ENCODE measurements at regions not wholly inside any gene's neighbourhood (a gene's known extent, or its start where the extent isn't known, plus 50 kb on each side); places are given as distances from the start of the nearest gene placed in this dataset.

GRCh38 chr6:137999815-138000214, 107.4 kb downstream of the PERP start:
- TF ChIP-seq SPI1 (IDR thresholded peaks at IDR 0.05; ENCODE audit: borderline replicate concordance, low read depth) (no peak), GABPA (IDR thresholded peaks at IDR 0.05; ENCODE audit: low read depth) (no peak), REST (IDR thresholded peaks at IDR 0.05; ENCODE audit: insufficient replicate concordance, low read depth) (no peak), POLR2AphosphoS5 (IDR thresholded peaks at IDR 0.05; ENCODE audit: low read depth) (no peak), CTCF (IDR thresholded peaks at IDR 0.05; ENCODE audit: insufficient read depth, low read length) (no peak)

GRCh38 chr6:138000941-138001340, 106.3 kb downstream of the PERP start:
- H3K27me3 ChIP-seq (ENCODE audit: insufficient read depth, poor library complexity, severe bottlenecking) = no peaks in the 10 kb centered on the region
- H3K4me3 ChIP-seq (replicated peaks; ENCODE audit: insufficient read depth, low read length) = no peak overlapping the region
- TF ChIP-seq REST (IDR thresholded peaks at IDR 0.05; ENCODE audit: insufficient replicate concordance, low read depth) = no peak
- TF ChIP-seq SPI1 (IDR thresholded peaks at IDR 0.05; ENCODE audit: borderline replicate concordance, low read depth) = peak; percentile 82
- no peak for TF ChIP-seq CTCF (IDR thresholded peaks at IDR 0.05; ENCODE audit: insufficient read depth, low read length)
- no peak for DNase-seq (ENCODE audit: low read depth in 1 of 2, low spot score in 1 of 2)
- H3K27ac ChIP-seq (replicated peaks) = no peak overlapping the region

More at GRCh38 chr6:137999815-138000214, 107.4 kb downstream of the PERP start:
- no peak overlapping the region for H3K27ac ChIP-seq (replicated peaks)
- no peaks in the 10 kb centered on the region for H3K27me3 ChIP-seq (ENCODE audit: insufficient read depth, poor library complexity, severe bottlenecking)
- DNase-seq (ENCODE audit: low read depth in 1 of 2, low spot score in 1 of 2) = no peak
- no peak overlapping the region for H3K4me3 ChIP-seq (replicated peaks; ENCODE audit: insufficient read depth, low read length)

GRCh38 chr6:138001750-138002349, 105.4 kb downstream of the PERP start:
- Histone ChIP-seq H3K27me3 (ENCODE audit: insufficient read depth, poor library complexity, severe bottlenecking) (no peaks in the 10 kb centered on the region), H3K4me3 (replicated peaks; ENCODE audit: insufficient read depth, low read length) (no peak overlapping the region), H3K27ac (replicated peaks) (no peak overlapping the region)
- TF ChIP-seq SPI1 (IDR thresholded peaks at IDR 0.05; ENCODE audit: borderline replicate concordance, low read depth) (no peak), CTCF (IDR thresholded peaks at IDR 0.05; ENCODE audit: insufficient read depth, low read length) (peak; percentile 73), REST (IDR thresholded peaks at IDR 0.05; ENCODE audit: insufficient replicate concordance, low read depth) (no peak), GABPA (IDR thresholded peaks at IDR 0.05; ENCODE audit: low read depth) (no peak)
- peak in 1 of 2 experiments; percentile 58 for DNase-seq (ENCODE audit: low read depth in 1 of 2, low spot score in 1 of 2)
